Gastrocnemius medialis (tissue), 4 donors: ENCODE measurements at regions not wholly inside any gene's neighbourhood (a gene's known extent, or its start where the extent isn't known, plus 50 kb on each side); places are given as distances from the start of the nearest gene placed in this dataset.

Source experiments
- ATAC-seq, 2 donors: fragments of 150-250 bp; one replicate each; pipeline ENCODE4 v1.9.1; 2016
- DNase-seq, 2 donors: peaks; one replicate each; pipeline ENCODE4 v3.0.0-alpha.2; 2019
- H3K27ac ChIP-seq, 4 donors: fragments of 200-600 bp; sonication (generic); 1 replicate in 1 of 4; 2 replicates in 3 of 4; pipeline ENCODE4 v1.5.1; 2016 to 2018; ENCODE audit warnings: mild to moderate bottlenecking in 2 of 4, moderate library complexity in 1 of 4
- H3K27me3 ChIP-seq, 3 donors: fragments of 200-600 bp; sonication (generic) in 2 of 3; 1 replicate in 1 of 3; 2 replicates in 2 of 3; pipeline versions ENCODE4 v1.5.1 to v1.6.0; 2016 to 2019; ENCODE audit warnings: mild to moderate bottlenecking in 1 of 3, moderate library complexity in 1 of 3
- H3K36me3 ChIP-seq, 2 donors: fragments of 200-600 bp; sonication (generic) in 1 of 2; one replicate each; pipeline ENCODE4 v1.5.1; 2017 to 2018
- H3K4me1 ChIP-seq, 2 donors: fragments of 200-600 bp; sonication (generic) in 1 of 2; one replicate each; pipeline ENCODE4 v1.5.1; 2016 to 2017; ENCODE audit warnings: mild to moderate bottlenecking in 2 of 2
- H3K4me3 ChIP-seq, 4 donors: fragments of 200-600 bp; sonication (generic) in 3 of 4; 1 replicate in 1 of 4; 2 replicates in 3 of 4; pipeline ENCODE4 v1.5.1; 2016 to 2019; ENCODE audit warnings: mild to moderate bottlenecking in 2 of 4
- H3K9me3 ChIP-seq, 3 donors: fragments of 200-600 bp; sonication (generic) in 2 of 3; 1 replicate in 1 of 3; 2 replicates in 2 of 3; pipeline ENCODE4 v1.5.1; 2016 to 2019
- POLR2A ChIP-seq, 2 donors: fragments of 450-650 bp; IDR thresholded peaks; one replicate each; pipeline ENCODE4 v1.6.1; 2017; ENCODE audit warnings: antibody characterized with exemption in 2 of 2, mild to moderate bottlenecking in 2 of 2, moderate library complexity in 2 of 2
- in situ Hi-C, 4 donors: fragments of 200-750 bp; cut with MboI; loops; one replicate each; pipeline versions ENCODE4 v1.15.0 to v1.8.0; 2017; ENCODE audit warnings: low sequenced_read_pairs in 4 of 4
- intact Hi-C: fragments of 100-400 bp; cut with DNase I; formaldehyde crosslinking; loops from one replicate; pipeline ENCODE4 v1.15.1; 2023; ENCODE audit warnings: low total_unique reads
- TF ChIP-seq, protein P1 (sequence below), 5 experiments: fragments of 450-650 bp in 3 of 5; fragments of 200-600 bp in 2 of 5; sonication (generic) in 2 of 5; IDR thresholded peaks in 4 of 5; conservative IDR thresholded peaks in 1 of 5; 1 replicate in 4 of 5; 2 replicates in 1 of 5; pipeline ENCODE4 v1.5.1; 2016 to 2019; ENCODE audit warnings: antibody characterized with exemption in 5 of 5, mild to moderate bottlenecking in 3 of 5, moderate library complexity in 3 of 5

DNA sequence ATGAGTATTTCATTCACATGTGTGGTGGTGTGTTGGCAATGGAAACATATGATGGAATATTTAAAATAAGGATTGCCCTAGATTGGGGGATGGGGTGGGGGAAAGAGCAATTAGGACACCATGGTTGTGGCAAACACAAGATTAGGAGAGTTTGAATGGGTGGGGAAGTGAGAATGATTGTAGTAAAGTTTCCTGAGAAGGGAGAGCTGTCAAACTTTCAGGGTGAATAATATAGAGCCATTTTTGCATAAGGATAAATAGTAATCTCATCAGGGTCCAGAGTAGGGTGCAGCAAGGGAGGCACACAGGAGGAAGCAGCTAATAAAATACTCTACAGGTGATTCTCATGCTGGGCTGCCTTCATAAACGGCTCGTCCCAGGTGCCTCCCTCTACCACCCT, 294.9 kb upstream of the MARCKS start:
- Histone ChIP-seq H3K36me3 (no peaks in the 10 kb centered on the region), H3K27ac (no peak overlapping the region), H3K4me3 (no peak overlapping the region), H3K9me3 (no peaks in the 10 kb centered on the region), H3K27me3 (no peaks in the 10 kb centered on the region), H3K4me1 (peaks cover 7 to 11% of the 10 kb centered on the region in 2 donors)
- intact Hi-C loops (no loop called here), in situ Hi-C loops (no loop called here)
- no peak for TF ChIP-seq POLR2A (IDR thresholded peaks at IDR 0.05)
- TF ChIP-seq, protein P1, sequence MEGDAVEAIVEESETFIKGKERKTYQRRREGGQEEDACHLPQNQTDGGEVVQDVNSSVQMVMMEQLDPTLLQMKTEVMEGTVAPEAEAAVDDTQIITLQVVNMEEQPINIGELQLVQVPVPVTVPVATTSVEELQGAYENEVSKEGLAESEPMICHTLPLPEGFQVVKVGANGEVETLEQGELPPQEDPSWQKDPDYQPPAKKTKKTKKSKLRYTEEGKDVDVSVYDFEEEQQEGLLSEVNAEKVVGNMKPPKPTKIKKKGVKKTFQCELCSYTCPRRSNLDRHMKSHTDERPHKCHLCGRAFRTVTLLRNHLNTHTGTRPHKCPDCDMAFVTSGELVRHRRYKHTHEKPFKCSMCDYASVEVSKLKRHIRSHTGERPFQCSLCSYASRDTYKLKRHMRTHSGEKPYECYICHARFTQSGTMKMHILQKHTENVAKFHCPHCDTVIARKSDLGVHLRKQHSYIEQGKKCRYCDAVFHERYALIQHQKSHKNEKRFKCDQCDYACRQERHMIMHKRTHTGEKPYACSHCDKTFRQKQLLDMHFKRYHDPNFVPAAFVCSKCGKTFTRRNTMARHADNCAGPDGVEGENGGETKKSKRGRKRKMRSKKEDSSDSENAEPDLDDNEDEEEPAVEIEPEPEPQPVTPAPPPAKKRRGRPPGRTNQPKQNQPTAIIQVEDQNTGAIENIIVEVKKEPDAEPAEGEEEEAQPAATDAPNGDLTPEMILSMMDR (IDR thresholded peaks at IDR 0.05 in 4 of 5, conservative IDR thresholded peaks at IDR 0.05 in 1 of 5), result no peak
- no peak for DNase-seq
- ATAC-seq, result no peak

DNA sequence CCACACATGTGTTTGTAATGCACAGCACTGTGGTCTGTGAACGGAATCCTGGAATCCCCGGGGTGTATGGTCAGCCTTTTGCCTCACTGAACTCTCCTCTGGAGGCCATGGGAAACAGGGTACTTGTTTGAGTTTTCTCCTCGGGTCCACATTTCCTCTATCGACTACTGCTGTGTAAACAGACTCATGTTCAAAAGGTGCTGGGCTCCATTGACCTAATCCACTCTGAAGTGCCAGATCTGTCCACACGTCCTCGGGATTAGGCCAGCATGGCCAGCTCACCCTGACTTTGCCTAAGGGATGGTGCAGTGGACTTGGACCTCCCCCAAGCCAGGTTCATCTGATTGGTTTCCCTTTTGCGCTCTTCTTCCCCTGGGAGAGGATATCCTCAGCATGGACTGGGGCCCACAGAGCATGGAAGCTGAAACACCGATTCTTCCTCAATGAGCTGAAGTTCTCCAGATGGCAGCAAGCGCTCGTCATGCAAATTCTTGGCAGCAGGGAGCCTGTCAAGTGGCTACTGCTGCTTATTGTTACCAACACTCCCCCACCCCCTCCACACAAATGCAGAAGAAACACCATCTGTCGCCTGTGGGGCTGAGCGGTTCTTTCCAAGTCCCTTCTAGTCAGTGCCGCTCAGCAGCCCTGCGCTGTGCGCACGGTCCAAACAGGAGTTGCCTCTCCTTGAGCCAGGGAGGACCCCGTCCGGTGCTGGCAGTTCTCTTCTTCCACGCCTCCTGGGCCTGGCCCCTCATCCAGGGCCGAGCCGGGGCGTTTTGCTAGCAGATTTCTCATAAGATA, 292.6 kb upstream of the MARCKS start:
- peak; percentile 91 to 93 for ATAC-seq
- Histone ChIP-seq H3K27me3 (no peaks in the 10 kb centered on the region), H3K27ac (peak overlapping the region in 3 of 4 donors; percentile 58 to 77 (median 66)), H3K4me3 (peak overlapping the region; percentile 47 to 66 (median 50)), H3K4me1 (peaks cover 7 to 11% of the 10 kb centered on the region in 2 donors), H3K36me3 (no peaks in the 10 kb centered on the region), H3K9me3 (no peaks in the 10 kb centered on the region)
- in situ Hi-C loops, result no loop called here
- intact Hi-C loops, result no loop called here
- peak; percentile 60 to 66 for DNase-seq
- no peak for TF ChIP-seq POLR2A (IDR thresholded peaks at IDR 0.05)
- TF ChIP-seq, protein P1 (IDR thresholded peaks at IDR 0.05 in 4 of 5, conservative IDR thresholded peaks at IDR 0.05 in 1 of 5), result peak in 2 of 5 experiments; percentile 23 to 24

DNA sequence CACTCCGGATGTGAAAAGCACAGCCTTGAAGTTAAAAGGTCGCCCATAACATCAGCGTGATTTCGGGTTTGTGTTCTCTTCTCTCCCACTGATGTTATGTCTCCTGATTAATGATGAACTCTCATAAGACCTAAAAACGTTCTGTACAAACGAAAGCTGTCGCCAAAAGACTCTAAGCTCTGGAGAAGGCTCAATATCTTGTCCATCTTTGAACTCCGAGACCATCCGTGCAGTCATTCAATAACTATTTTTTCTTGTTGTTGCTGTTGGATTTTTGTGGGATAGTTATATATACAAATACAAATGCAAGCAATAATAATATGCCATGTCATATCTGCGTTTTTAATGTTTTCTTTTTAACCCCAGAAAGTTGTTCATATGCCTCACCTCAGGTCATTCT, 291.8 kb upstream of the MARCKS start:
- Histone ChIP-seq H3K27me3 (no peaks in the 10 kb centered on the region), H3K9me3 (no peaks in the 10 kb centered on the region), H3K4me3 (peak overlapping the region; percentile 47 to 66 (median 50)), H3K4me1 (peaks cover 7 to 11% of the 10 kb centered on the region in 2 donors), H3K27ac (peak overlapping the region in 3 of 4 donors; percentile 58 to 77 (median 66)), H3K36me3 (no peaks in the 10 kb centered on the region)
- DNase-seq (no peak), ATAC-seq (peak in 1 of 2 donors; percentile 37)
- in situ Hi-C loops (no loop called here), intact Hi-C loops (no loop called here)
- TF ChIP-seq, protein P1 (IDR thresholded peaks at IDR 0.05 in 4 of 5, conservative IDR thresholded peaks at IDR 0.05 in 1 of 5), result no peak
- no peak for TF ChIP-seq POLR2A (IDR thresholded peaks at IDR 0.05)

DNA sequence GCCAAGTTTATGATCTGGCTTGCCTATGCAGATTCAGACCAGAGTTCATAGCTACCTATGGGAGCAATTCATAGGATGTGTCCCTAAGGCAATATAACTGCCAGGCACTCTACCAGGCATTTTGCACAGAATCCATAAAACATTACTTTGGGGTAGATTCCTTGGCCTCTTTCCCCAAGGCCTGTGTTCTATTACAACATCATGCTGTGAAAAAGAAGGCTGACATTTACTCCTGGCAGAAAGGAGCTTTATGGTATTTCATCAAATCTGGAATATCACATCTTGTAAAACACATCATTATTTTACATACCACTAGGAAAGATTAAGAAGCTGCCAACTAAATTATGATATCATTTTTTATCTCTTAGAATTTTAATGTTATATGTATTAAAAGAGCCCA, 287.0 kb upstream of the MARCKS start:
- intact Hi-C loops (no loop called here), in situ Hi-C loops (no loop called here)
- no peak for ATAC-seq

More for the DNA sequence above, 287.0 kb upstream of the MARCKS start:
- Histone ChIP-seq H3K27me3 (no peaks in the 10 kb centered on the region), H3K27ac (no peak overlapping the region), H3K9me3 (no peaks in the 10 kb centered on the region), H3K36me3 (no peaks in the 10 kb centered on the region), H3K4me3 (no peak overlapping the region), H3K4me1 (peaks cover 3 to 7% of the 10 kb centered on the region in 2 donors)
- DNase-seq, result no peak
- TF ChIP-seq, protein P1 (IDR thresholded peaks at IDR 0.05 in 4 of 5, conservative IDR thresholded peaks at IDR 0.05 in 1 of 5), result no peak
- TF ChIP-seq POLR2A (IDR thresholded peaks at IDR 0.05), result no peak
